Osteocyte (in vitro differentiated cells): ENCODE measurements at regions not wholly inside any gene's neighbourhood (a gene's known extent, or its start where the extent isn't known, plus 50 kb on each side); places are given as distances from the start of the nearest gene placed in this dataset.

ENCODE experiments used
- DNase-seq: peaks from one replicate; pipeline ENCODE4 v3.0.0; 2021; ENCODE audit warnings: mixed read lengths; ENCODE audit not compliant: unreplicated experiment; ENCODE audit errors: extremely low spot score
- H3K27ac Mint-ChIP-seq: one replicate; pipeline ENCODE4 v1.8.0; 2021; ENCODE audit warnings: mild to moderate bottlenecking, mixed read lengths; ENCODE audit not compliant: unreplicated experiment
- H3K27me3 Mint-ChIP-seq: one replicate; pipeline ENCODE4 v1.8.0; 2021; ENCODE audit warnings: mixed read lengths; ENCODE audit not compliant: unreplicated experiment
- H3K36me3 Mint-ChIP-seq: one replicate; pipeline ENCODE4 v1.8.0; 2021; ENCODE audit warnings: mixed read lengths; ENCODE audit not compliant: unreplicated experiment
- H3K4me1 Mint-ChIP-seq: one replicate; pipeline ENCODE4 v1.8.0; 2021; ENCODE audit warnings: mixed read lengths; ENCODE audit not compliant: unreplicated experiment
- H3K4me3 Mint-ChIP-seq: one replicate; pipeline ENCODE4 v1.8.0; 2021; ENCODE audit warnings: mild to moderate bottlenecking, moderate library complexity, mixed read lengths; ENCODE audit not compliant: unreplicated experiment
- H3K9me3 Mint-ChIP-seq: one replicate; pipeline ENCODE4 v1.8.0; 2021; ENCODE audit warnings: mixed read lengths; ENCODE audit not compliant: unreplicated experiment
- TF ChIP-seq, protein P1 (sequence below): fragments of 200-600 bp; sonication (generic); IDR thresholded peaks from 2 replicates; pipeline ENCODE4 v1.5.0; 2021; ENCODE audit warnings: antibody characterized with exemption, mild to moderate bottlenecking, moderate library complexity

DNA sequence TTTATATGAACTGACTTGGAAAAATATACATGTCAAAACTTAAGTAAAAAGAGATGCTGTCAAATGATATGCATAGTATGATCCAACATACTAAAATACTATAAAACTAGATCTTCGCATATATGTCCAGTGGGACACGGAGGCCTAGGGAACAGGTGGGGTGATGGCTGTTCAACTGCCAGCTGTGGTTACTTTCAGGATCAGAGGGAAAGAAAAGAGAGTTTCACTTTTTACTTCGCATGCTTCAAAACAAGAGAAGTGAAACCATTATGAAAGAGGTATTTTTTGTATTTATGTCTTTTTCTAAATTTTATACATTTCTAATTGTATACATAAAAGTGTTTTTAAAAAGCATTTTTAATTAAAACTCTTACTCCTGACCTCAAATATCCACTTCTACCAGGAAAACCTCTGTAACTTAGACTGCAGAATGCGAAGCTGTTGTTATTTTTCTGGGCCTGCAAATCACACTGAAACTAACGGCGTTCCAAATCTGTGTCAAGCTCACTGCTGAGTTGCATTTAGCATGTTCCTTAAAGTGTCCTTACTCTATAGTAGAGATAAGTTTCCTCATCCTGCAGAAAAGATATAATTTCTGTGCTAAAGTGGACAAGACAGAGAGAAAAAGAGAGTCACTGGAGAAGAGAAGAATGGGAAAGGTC is 97.8 kb upstream of the SLC35G4 start:
- H3K27me3 Mint-ChIP-seq, result no peaks in the 10 kb centered on the region
- TF ChIP-seq, protein P1, sequence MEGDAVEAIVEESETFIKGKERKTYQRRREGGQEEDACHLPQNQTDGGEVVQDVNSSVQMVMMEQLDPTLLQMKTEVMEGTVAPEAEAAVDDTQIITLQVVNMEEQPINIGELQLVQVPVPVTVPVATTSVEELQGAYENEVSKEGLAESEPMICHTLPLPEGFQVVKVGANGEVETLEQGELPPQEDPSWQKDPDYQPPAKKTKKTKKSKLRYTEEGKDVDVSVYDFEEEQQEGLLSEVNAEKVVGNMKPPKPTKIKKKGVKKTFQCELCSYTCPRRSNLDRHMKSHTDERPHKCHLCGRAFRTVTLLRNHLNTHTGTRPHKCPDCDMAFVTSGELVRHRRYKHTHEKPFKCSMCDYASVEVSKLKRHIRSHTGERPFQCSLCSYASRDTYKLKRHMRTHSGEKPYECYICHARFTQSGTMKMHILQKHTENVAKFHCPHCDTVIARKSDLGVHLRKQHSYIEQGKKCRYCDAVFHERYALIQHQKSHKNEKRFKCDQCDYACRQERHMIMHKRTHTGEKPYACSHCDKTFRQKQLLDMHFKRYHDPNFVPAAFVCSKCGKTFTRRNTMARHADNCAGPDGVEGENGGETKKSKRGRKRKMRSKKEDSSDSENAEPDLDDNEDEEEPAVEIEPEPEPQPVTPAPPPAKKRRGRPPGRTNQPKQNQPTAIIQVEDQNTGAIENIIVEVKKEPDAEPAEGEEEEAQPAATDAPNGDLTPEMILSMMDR, result no peak
- no peak overlapping the region for H3K4me3 Mint-ChIP-seq
- no peak for DNase-seq
- no peaks in the 10 kb centered on the region for H3K4me1 Mint-ChIP-seq
- H3K27ac Mint-ChIP-seq, result no peak overlapping the region
- no peaks in the 10 kb centered on the region for H3K9me3 Mint-ChIP-seq
- H3K36me3 Mint-ChIP-seq, result no peaks in the 10 kb centered on the region

DNA sequence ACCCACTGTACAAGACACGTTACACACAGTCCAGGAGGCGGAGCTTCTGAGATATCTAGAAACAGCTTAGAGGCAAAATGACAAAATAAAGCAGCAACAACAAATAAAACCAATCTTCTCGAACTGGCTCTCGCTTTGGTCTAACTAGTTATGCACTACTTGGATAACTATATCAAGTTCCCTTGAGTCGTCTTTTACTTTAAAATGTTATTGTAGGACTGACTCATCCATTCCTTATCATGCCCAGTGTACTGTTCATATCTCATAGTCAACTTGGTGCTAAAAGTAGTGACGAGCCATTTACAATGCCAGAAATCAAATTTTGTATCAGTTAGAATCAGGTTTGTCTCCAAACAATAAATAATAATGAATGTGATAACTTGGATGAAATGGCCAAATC is 102.5 kb upstream of the SLC35G4 start:
- DNase-seq, result no peak
- Mint-ChIP-seq H3K27ac (no peak overlapping the region), H3K36me3 (no peaks in the 10 kb centered on the region), H3K4me1 (no peaks in the 10 kb centered on the region), H3K4me3 (no peak overlapping the region), H3K27me3 (no peaks in the 10 kb centered on the region), H3K9me3 (no peaks in the 10 kb centered on the region)
- TF ChIP-seq, protein P1, result no peak

DNA sequence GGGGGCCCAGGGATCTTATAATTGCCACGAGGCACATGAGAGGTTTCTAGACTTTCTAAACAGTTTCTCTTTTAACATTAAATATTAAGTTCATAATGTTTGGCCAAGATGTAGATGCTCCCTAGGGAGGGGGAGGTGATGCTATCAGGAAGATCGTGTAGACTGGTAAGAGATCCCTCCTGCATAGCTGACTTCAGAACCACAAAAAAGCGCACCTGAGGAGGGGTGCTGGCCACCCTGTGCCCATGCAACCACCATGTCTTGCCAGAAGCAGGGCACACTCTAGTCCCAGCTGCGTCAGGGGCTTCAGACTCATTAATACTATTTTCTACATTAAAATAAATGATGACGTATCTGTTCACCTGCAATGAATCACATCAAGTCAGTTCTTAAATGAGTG is 103.4 kb upstream of the SLC35G4 start:
- H3K9me3 Mint-ChIP-seq, result no peaks in the 10 kb centered on the region
- H3K27me3 Mint-ChIP-seq, result no peaks in the 10 kb centered on the region

DNA sequence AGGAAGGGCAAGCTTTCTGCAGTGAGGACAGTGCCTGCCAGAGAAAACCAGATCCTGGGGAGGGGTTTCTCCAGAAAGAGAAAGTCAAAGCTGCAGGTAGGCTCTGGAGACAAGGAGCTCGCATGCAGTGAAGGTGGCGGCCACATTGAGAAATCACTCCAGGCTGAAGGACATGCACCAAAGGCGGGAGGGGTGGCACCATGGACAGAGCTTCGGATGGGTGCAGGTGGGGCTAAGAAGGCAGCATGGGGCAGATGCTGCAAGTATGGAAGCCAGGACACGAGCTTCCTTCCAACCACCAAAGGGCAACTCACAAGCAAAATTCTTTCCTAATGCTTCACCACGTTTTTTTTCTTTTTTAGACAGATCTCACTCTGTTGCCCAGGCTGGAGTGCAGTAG is 104.4 kb upstream of the SLC35G4 start:
- no peak overlapping the region for H3K27ac Mint-ChIP-seq
- peaks cover 13% of the 10 kb centered on the region for H3K4me1 Mint-ChIP-seq
- TF ChIP-seq, protein P1, result no peak
- H3K27me3 Mint-ChIP-seq, result no peaks in the 10 kb centered on the region
- H3K4me3 Mint-ChIP-seq, result no peak overlapping the region
- peaks cover 3% of the 10 kb centered on the region for H3K9me3 Mint-ChIP-seq
- no peaks in the 10 kb centered on the region for H3K36me3 Mint-ChIP-seq
- DNase-seq, result no peak

More for the DNA sequence above, 103.4 kb upstream of the SLC35G4 start:
- DNase-seq, result no peak
- peaks cover 3% of the 10 kb centered on the region for H3K4me1 Mint-ChIP-seq
- no peak overlapping the region for H3K4me3 Mint-ChIP-seq
- H3K36me3 Mint-ChIP-seq, result no peaks in the 10 kb centered on the region
- H3K27ac Mint-ChIP-seq, result no peak overlapping the region
- TF ChIP-seq, protein P1, result no peak

DNA sequence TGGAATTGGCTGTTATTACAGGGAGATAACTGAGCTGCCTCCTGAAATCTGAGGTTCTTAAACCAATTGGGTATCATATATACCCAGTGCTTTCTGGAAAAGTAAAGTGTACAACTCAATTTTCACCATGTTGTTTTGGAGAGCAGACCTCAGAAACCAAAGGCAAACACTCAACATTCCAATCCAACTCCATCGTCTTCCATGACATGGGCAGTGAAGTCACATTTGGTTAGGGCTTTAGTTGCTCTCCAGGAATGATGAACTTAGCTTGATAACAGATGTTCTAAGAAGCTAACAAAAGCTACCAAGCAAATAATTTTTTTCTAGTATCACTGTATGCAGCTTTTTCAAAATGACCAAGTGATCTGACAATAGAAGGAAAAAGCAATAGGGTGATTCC is 107.0 kb upstream of the SLC35G4 start:
- Mint-ChIP-seq H3K4me3 (no peak overlapping the region), H3K9me3 (peaks cover 6% of the 10 kb centered on the region), H3K27ac (no peak overlapping the region), H3K4me1 (peaks cover 34% of the 10 kb centered on the region), H3K27me3 (no peaks in the 10 kb centered on the region), H3K36me3 (no peaks in the 10 kb centered on the region)
- DNase-seq, result no peak
- TF ChIP-seq, protein P1, result no peak
